Ovary (tissue), 3 donors: ENCODE measurements at regions not wholly inside any gene's neighbourhood (a gene's known extent, or its start where the extent isn't known, plus 50 kb on each side); places are given as distances from the start of the nearest gene placed in this dataset.

Source experiments
- CTCF ChIP-seq, 3 donors: fragments of 450-650 bp in 2 of 3; fragments of 200-600 bp in 1 of 3; IDR thresholded peaks; one replicate each; pipeline versions ENCODE4 v1.5.1 to v1.8.0; 2016 to 2022; ENCODE audit warnings: antibody characterized with exemption in 3 of 3, mild to moderate bottlenecking in 1 of 3
- EP300 ChIP-seq: sonication (generic); formaldehyde crosslinking; IDR thresholded peaks from one replicate; pipeline ENCODE4 v1.6.1; 2017; ENCODE audit warnings: antibody characterized with exemption
- POLR2A ChIP-seq: fragments of 450-650 bp; IDR thresholded peaks from one replicate; pipeline ENCODE4 v1.6.1; 2017; ENCODE audit warnings: antibody characterized with exemption, mild to moderate bottlenecking, moderate library complexity
- donor health status: DM: no; HTN: no; CAD: no.

GRCh38 chr20:63145156-63145555 is 70.8 kb downstream of the YTHDF1 start:
- TF ChIP-seq CTCF (IDR thresholded peaks at IDR 0.05) = no peak
- no peak for TF ChIP-seq POLR2A
- TF ChIP-seq EP300 = no peak
